ENCODE measurements at regions not wholly inside any gene's neighbourhood (a gene's known extent, or its start where the extent isn't known, plus 50 kb on each side); places are given as distances from the start of the nearest gene placed in this dataset.

- TF ChIP-seq CTCF (conservative IDR thresholded peaks at IDR 0.05; ENCODE audit: low read depth, low read length) (no peak), EZH2phosphoT487 (IDR thresholded peaks at IDR 0.05; ENCODE audit: borderline replicate concordance, low read length) (no peak)
These were observed 1220.4 kb upstream of the ZEB2 start for GRCh38 chr2:145740302-145740701.

Data from PC-3 (cell line).